IMR-90 (cell line): ENCODE measurements at regions not wholly inside any gene's neighbourhood (a gene's known extent, or its start where the extent isn't known, plus 50 kb on each side); places are given as distances from the start of the nearest gene placed in this dataset.

Experiments
- ATAC-seq: fragments of 200-7000 bp; cut with Tn5 transposase; 2 replicates; pipeline ENCODE4 v1.9.1; 2020; ENCODE audit warnings: low read depth, mild to moderate bottlenecking, moderate library complexity
- BruUV-seq: library from RNA; stranded (reverse); fragments of 400-500 nt; replicated peaks from 2 replicates; lab custom pipeline; 2021; lab: Mats Ljungman, UMichigan
- CTCF ChIA-PET: fragments of 300-600 bp; formaldehyde crosslinking; extraction: SDS; loops from one replicate; lab custom pipeline; 2021; ENCODE audit warnings: antibody characterized with exemption; lab: Yijun Ruan, JAX
- POLR2A ChIA-PET: fragments of 300-600 bp; sonication (Branson Sonifier 250); formaldehyde crosslinking; loops from one replicate; lab custom pipeline; 2022; ENCODE audit warnings: antibody characterized with exemption; ENCODE audit not compliant: unreplicated experiment; lab: Charles Lee
- DNase-seq: peaks from one replicate; pipeline ENCODE4 v3.0.0; 2013
- H2AFZ ChIP-seq: replicated peaks from 2 replicates; pipeline ENCODE3; 2013; ENCODE audit warnings: low read length, mild to moderate bottlenecking; ENCODE audit not compliant: poor library complexity
- H2AK5ac ChIP-seq: 2 replicates; pipeline ENCODE4 v1.6.1; 2013; ENCODE audit warnings: low read depth, low read length, inconsistent platforms
- H2AK9ac ChIP-seq: replicated peaks from 2 replicates; pipeline ENCODE3; 2013; ENCODE audit warnings: mild to moderate bottlenecking, low read depth, low read length, moderate library complexity; ENCODE audit not compliant: poor library complexity
- H2BK120ac ChIP-seq: 2 replicates; pipeline ENCODE4 v1.6.1; 2013; ENCODE audit warnings: low read depth, low read length, inconsistent platforms
- H2BK15ac ChIP-seq: 3 replicates; pipeline ENCODE4 v1.6.1; 2013; ENCODE audit warnings: low read depth, low read length, inconsistent platforms
- H2BK20ac ChIP-seq: 2 replicates; pipeline ENCODE4 v1.6.1; 2013; ENCODE audit warnings: low read depth, mild to moderate bottlenecking, inconsistent platforms, low read length, moderate library complexity
- H2BK5ac ChIP-seq: 2 replicates; pipeline ENCODE4 v1.6.1; 2013; ENCODE audit warnings: mild to moderate bottlenecking, low read depth, low read length, inconsistent platforms; ENCODE audit not compliant: poor library complexity, severe bottlenecking
- H3K14ac ChIP-seq: replicated peaks from 2 replicates; pipeline ENCODE4 v1.6.1; 2013; ENCODE audit warnings: low read depth, low read length, inconsistent platforms
- H3K18ac ChIP-seq: 2 replicates; pipeline ENCODE4 v1.6.1; 2013; ENCODE audit warnings: low read depth, low read length, control low read depth
- H3K23ac ChIP-seq: 2 replicates; pipeline ENCODE4 v1.6.1; 2013; ENCODE audit warnings: low read depth, low read length, inconsistent platforms
- H3K27ac ChIP-seq: 2 replicates; pipeline ENCODE4 v1.5.1; 2013; ENCODE audit warnings: mild to moderate bottlenecking, control low read depth, low read length; ENCODE audit not compliant: insufficient read depth
- H3K27me3 ChIP-seq: 2 replicates; pipeline ENCODE4 v1.6.1; 2013; ENCODE audit warnings: low read length; ENCODE audit not compliant: control insufficient read depth, insufficient read depth
- H3K36me3 ChIP-seq: 2 replicates; pipeline ENCODE4 v1.6.1; 2013; ENCODE audit warnings: low read length, mixed read lengths; ENCODE audit not compliant: control insufficient read depth, insufficient read depth
- H3K4ac ChIP-seq: 2 replicates; pipeline ENCODE4 v1.6.1; 2013; ENCODE audit warnings: low read depth, low read length, inconsistent platforms
- H3K4me1 ChIP-seq: 2 replicates; pipeline ENCODE4 v1.6.1; 2013; ENCODE audit warnings: low read length, mixed read lengths; ENCODE audit not compliant: control insufficient read depth, insufficient read depth
- H3K4me2 ChIP-seq: 2 replicates; pipeline ENCODE4 v1.6.1; 2013; ENCODE audit warnings: low read depth, mild to moderate bottlenecking, control low read depth, low read length, moderate library complexity
- H3K4me3 ChIP-seq: 2 replicates; pipeline ENCODE4 v1.5.1; 2013; ENCODE audit warnings: low read depth, mild to moderate bottlenecking, control low read depth, low read length, moderate library complexity; ENCODE audit not compliant: insufficient read depth
- H3K56ac ChIP-seq: 2 replicates; pipeline ENCODE4 v1.6.1; 2013; ENCODE audit warnings: low read length, inconsistent platforms; ENCODE audit not compliant: insufficient read depth; ENCODE audit errors: extremely low read depth
- H3K79me1 ChIP-seq, 2 experiments: 2 replicates each; pipeline ENCODE4 v1.6.1; 2013; ENCODE audit warnings: low read length in 2 of 2, inconsistent platforms in 1 of 2, low read depth in 1 of 2
- H3K9ac ChIP-seq: 2 replicates; pipeline ENCODE4 v1.6.1; 2013; ENCODE audit warnings: low read depth, low read length, control low read depth
- H3K9me1 ChIP-seq: 2 replicates; pipeline ENCODE4 v1.6.1; 2013; ENCODE audit warnings: low read length, inconsistent platforms; ENCODE audit not compliant: insufficient read depth
- H3K9me3 ChIP-seq: 2 replicates; pipeline ENCODE4 v1.6.1; 2013; ENCODE audit warnings: low read length; ENCODE audit not compliant: control insufficient read depth, insufficient read depth
- H4K20me1 ChIP-seq: 2 replicates; pipeline ENCODE4 v1.6.1; 2013; ENCODE audit warnings: low read length, inconsistent platforms; ENCODE audit not compliant: insufficient read depth
- H4K5ac ChIP-seq: 2 replicates; pipeline ENCODE4 v1.6.1; 2013; ENCODE audit warnings: mild to moderate bottlenecking, low read depth, low read length, control low read depth
- H4K8ac ChIP-seq, 2 experiments: 2 replicates each; pipeline ENCODE4 v1.6.1; 2013; ENCODE audit warnings: low read depth in 2 of 2, low read length in 2 of 2, control low read depth in 1 of 2, inconsistent platforms in 1 of 2
- H4K91ac ChIP-seq: 2 replicates; pipeline ENCODE4 v1.6.1; 2013; ENCODE audit warnings: low read depth, low read length, inconsistent platforms; ENCODE audit not compliant: insufficient read depth
- BHLHE40 ChIP-seq: fragments of 150-350 bp; IDR thresholded peaks from 2 replicates; pipeline ENCODE4 v1.6.1; 2016; ENCODE audit warnings: mild to moderate bottlenecking, low read depth, low read length
- CHD1 ChIP-seq: IDR thresholded peaks from 2 replicates; pipeline ENCODE4 v1.6.1; 2012; ENCODE audit warnings: low read depth, low read length, improper control_type of control experiment
- CTCF ChIP-seq: conservative IDR thresholded peaks from 2 replicates; pipeline ENCODE4 v1.5.1; 2012; ENCODE audit warnings: mild to moderate bottlenecking, low read depth, low read length, improper control_type of control experiment
- MAFK ChIP-seq: IDR thresholded peaks from 2 replicates; pipeline ENCODE4 v1.6.1; 2012; ENCODE audit warnings: low read depth, low read length, improper control_type of control experiment
- RAD21 ChIP-seq: IDR thresholded peaks from 2 replicates; pipeline ENCODE4 v1.6.1; 2012; ENCODE audit warnings: low read length, improper control_type of control experiment
- RCOR1 ChIP-seq: IDR thresholded peaks from 2 replicates; pipeline ENCODE4 v1.6.1; 2012; ENCODE audit warnings: mild to moderate bottlenecking, low read length, improper control_type of control experiment; ENCODE audit not compliant: insufficient replicate concordance
- WGBS, 2 experiments: methylation state at CpG; one replicate each; pipeline versions ENCODE4 v1.1.5 to v1.1.7; 2013; ENCODE audit warnings: missing lambda C conversion rate in 2 of 2; ENCODE audit not compliant: insufficient read length in 1 of 2; ENCODE audit errors: extremely low coverage in 2 of 2; 5-methylcytosine and 5-hydroxymethylcytosine counted together
- dilution Hi-C: fragments of 300-500 bp; cut with HindIII; formaldehyde crosslinking; loops from one replicate; pipeline ENCODE4 v1.14.3; 2018; ENCODE audit warnings: low sequenced_read_pairs; ENCODE audit not compliant: unreplicated experiment
- in situ Hi-C: fragments of 300-500 bp; cut with MboI; formaldehyde crosslinking; loops from 3 replicates; pipeline ENCODE4 v1.14.3; 2019; ENCODE audit warnings: low sequenced_read_pairs, inconsistent platforms, mixed read lengths
- intact Hi-C: fragments of 100-400 bp; cut with micrococcal nuclease; formaldehyde crosslinking; loops from 2 replicates; pipeline ENCODE4 v1.10.0; 2022

GRCh38 chr20:4626228-4626627, 60.0 kb upstream of the PRNP start:
- Histone ChIP-seq H2BK20ac (no peak overlapping the region), H3K79me1 (no peaks in the 10 kb centered on the region), H2AK5ac (no peak overlapping the region), H3K27ac (no peak overlapping the region), H3K4me2 (no peak overlapping the region), H3K4ac (no peak overlapping the region), H2AFZ (no peak overlapping the region), H3K27me3 (peaks cover 5% of the 10 kb centered on the region), H3K14ac (no peak overlapping the region), H2AK9ac (no peak overlapping the region), H3K23ac (no peak overlapping the region), H2BK5ac (no peak overlapping the region), H4K5ac (no peak overlapping the region), H2BK120ac (no peak overlapping the region), H4K20me1 (no peaks in the 10 kb centered on the region), H3K9ac (no peak overlapping the region), H3K36me3 (no peaks in the 10 kb centered on the region), H4K8ac (no peak overlapping the region), H3K4me3 (no peak overlapping the region), H3K9me3 (peaks cover 5% of the 10 kb centered on the region), H3K9me1 (no peaks in the 10 kb centered on the region), H2BK15ac (no peak overlapping the region), H3K56ac (no peak overlapping the region), H4K91ac (no peak overlapping the region), H3K18ac (no peak overlapping the region), H3K4me1 (no peaks in the 10 kb centered on the region)
- ChIA-PET CTCF (no interaction called here), POLR2A (no interaction called here)
- no peak for TF ChIP-seq MAFK
- TF ChIP-seq RCOR1 = no peak
- TF ChIP-seq CTCF = no peak
- no peak for TF ChIP-seq RAD21
- no peak for TF ChIP-seq BHLHE40
- TF ChIP-seq CHD1 = no peak
- WGBS, 2 experiments = no CpG with 5 or more reads among the region's 4 CpGs
- dilution Hi-C loops (no loop called here), in situ Hi-C loops (no loop called here), intact Hi-C loops (no loop called here)
- BruUV-seq = no TSS peak
- no peak for DNase-seq
- ATAC-seq = no peak
